ENCODE measurements at regions not wholly inside any gene's neighbourhood (a gene's known extent, or its start where the extent isn't known, plus 50 kb on each side); places are given as distances from the start of the nearest gene placed in this dataset.

GRCh38 chr3:94259291-94259690 lies 196.4 kb downstream of the NSUN3 start:
- Histone ChIP-seq H3K9me3 (ENCODE audit: low read length) (no peaks in the 10 kb centered on the region), H3K79me2 (ENCODE audit: low read length) (no peaks in the 10 kb centered on the region), H4K20me1 (ENCODE audit: low read length) (no peaks in the 10 kb centered on the region), H3K36me3 (ENCODE audit: low read depth, low read length) (no peaks in the 10 kb centered on the region), H3K9ac (ENCODE audit: low read length) (no peak overlapping the region), H3K27me3 (ENCODE audit: low read length) (peaks cover 8% of the 10 kb centered on the region), H3K4me1 (ENCODE audit: insufficient read depth, low read length) (no peaks in the 10 kb centered on the region), H3K27ac (ENCODE audit: low read length) (no peak overlapping the region), H3F3A (ENCODE audit: low read length, unreplicated experiment) (no peaks in the 10 kb centered on the region), H3K4me3 (ENCODE audit: low read length) (no peak overlapping the region), H3K4me2 (ENCODE audit: low read length) (no peak overlapping the region), H2AFZ (ENCODE audit: low read length) (no peak overlapping the region), H3K9me2 (replicated peaks; ENCODE audit: low read length) (no peaks in the 10 kb centered on the region)
- ATAC-seq (no peak), DNase-seq (no peak)
- TF ChIP-seq EZH2 (IDR thresholded peaks at IDR 0.05; ENCODE audit: low read length, unreplicated experiment) (no peak), EZH2phosphoT487 (IDR thresholded peaks at IDR 0.05; ENCODE audit: borderline replicate concordance, low read length) (no peak), CTCF (conservative IDR thresholded peaks at IDR 0.05; ENCODE audit: low read depth, low read length) (no peak)
- POLR2A ChIA-PET (ENCODE audit: unreplicated experiment): no interaction called here
- intact Hi-C loops (cut with micrococcal nuclease): no loop called here
- CTCF ChIA-PET: no interaction called here
- no TSS peak for BruUV-seq (replicated peaks)

- ChIA-PET POLR2A (ENCODE audit: unreplicated experiment) (no interaction called here), CTCF (interaction anchor here (0.8 kb wide), 1 partner anchor 20 kb away, joined by 3 read pairs; no protein-coding TSS in a partner anchor)
- intact Hi-C loops (cut with micrococcal nuclease): no loop called here
- H3F3A ChIP-seq (ENCODE audit: low read length, unreplicated experiment): no peaks in the 10 kb centered on the region
- H3K4me3 ChIP-seq (ENCODE audit: low read length): no peak overlapping the region
- no peak overlapping the region for H3K27ac ChIP-seq (ENCODE audit: low read length)
- BruUV-seq (replicated peaks): no TSS peak
- no peaks in the 10 kb centered on the region for H3K79me2 ChIP-seq (ENCODE audit: low read length)
- peaks cover 12% of the 10 kb centered on the region; the same call in 1 of the 2 replicates for H3K27me3 ChIP-seq (ENCODE audit: low read length)
- no peak overlapping the region for H3K9ac ChIP-seq (ENCODE audit: low read length)
- no peak overlapping the region for H3K4me2 ChIP-seq (ENCODE audit: low read length)
- no peaks in the 10 kb centered on the region for H3K4me1 ChIP-seq (ENCODE audit: insufficient read depth, low read length)
- no peaks in the 10 kb centered on the region for H3K9me3 ChIP-seq (ENCODE audit: low read length)
- no peak overlapping the region for H2AFZ ChIP-seq (ENCODE audit: low read length)
- H3K36me3 ChIP-seq (ENCODE audit: low read depth, low read length): no peaks in the 10 kb centered on the region
- TF ChIP-seq EZH2 (IDR thresholded peaks at IDR 0.05; ENCODE audit: low read length, unreplicated experiment): no peak
- DNase-seq: no peak
- no peaks in the 10 kb centered on the region for H3K9me2 ChIP-seq (replicated peaks; ENCODE audit: low read length)
- ATAC-seq: no peak
- no peaks in the 10 kb centered on the region for H4K20me1 ChIP-seq (ENCODE audit: low read length)
Measured at GRCh38 chr3:94269763-94270162, 206.9 kb downstream of the NSUN3 start.

GRCh38 chr3:94272016-94272415 lies 209.2 kb downstream of the NSUN3 start:
- CTCF ChIA-PET: no interaction called here
- no peaks in the 10 kb centered on the region for H3F3A ChIP-seq (ENCODE audit: low read length, unreplicated experiment)
- no peak overlapping the region for H3K4me3 ChIP-seq (ENCODE audit: low read length)
- ATAC-seq (peak; percentile 93), DNase-seq (no peak)
- H3K4me2 ChIP-seq (ENCODE audit: low read length): no peak overlapping the region
- H3K4me1 ChIP-seq (ENCODE audit: insufficient read depth, low read length): no peaks in the 10 kb centered on the region
- H3K27me3 ChIP-seq (ENCODE audit: low read length): 0 out of 2 replicates have a peak, but pooled peaks cover 4% of the 10 kb centered on the region
- no peak overlapping the region for H3K9ac ChIP-seq (ENCODE audit: low read length)
- H2AFZ ChIP-seq (ENCODE audit: low read length): no peak overlapping the region
- intact Hi-C loops (cut with micrococcal nuclease): no loop called here
- H3K9me2 ChIP-seq (replicated peaks; ENCODE audit: low read length): no peaks in the 10 kb centered on the region
- TF ChIP-seq EZH2phosphoT487 (IDR thresholded peaks at IDR 0.05; ENCODE audit: borderline replicate concordance, low read length) (no peak), CTCF (conservative IDR thresholded peaks at IDR 0.05; ENCODE audit: low read depth, low read length) (no peak), EZH2 (IDR thresholded peaks at IDR 0.05; ENCODE audit: low read length, unreplicated experiment) (no peak)
- no peak overlapping the region for H3K27ac ChIP-seq (ENCODE audit: low read length)
- POLR2A ChIA-PET (ENCODE audit: unreplicated experiment): no interaction called here
- no peaks in the 10 kb centered on the region for H3K79me2 ChIP-seq (ENCODE audit: low read length)
- H3K36me3 ChIP-seq (ENCODE audit: low read depth, low read length): no peaks in the 10 kb centered on the region
- H3K9me3 ChIP-seq (ENCODE audit: low read length): no peaks in the 10 kb centered on the region
- no TSS peak for BruUV-seq (replicated peaks)
- no peaks in the 10 kb centered on the region for H4K20me1 ChIP-seq (ENCODE audit: low read length)

All from PC-3 (cell line).